ENCODE measurements at regions not wholly inside any gene's neighbourhood (a gene's known extent, or its start where the extent isn't known, plus 50 kb on each side); places are given as distances from the start of the nearest gene placed in this dataset.

DNA sequence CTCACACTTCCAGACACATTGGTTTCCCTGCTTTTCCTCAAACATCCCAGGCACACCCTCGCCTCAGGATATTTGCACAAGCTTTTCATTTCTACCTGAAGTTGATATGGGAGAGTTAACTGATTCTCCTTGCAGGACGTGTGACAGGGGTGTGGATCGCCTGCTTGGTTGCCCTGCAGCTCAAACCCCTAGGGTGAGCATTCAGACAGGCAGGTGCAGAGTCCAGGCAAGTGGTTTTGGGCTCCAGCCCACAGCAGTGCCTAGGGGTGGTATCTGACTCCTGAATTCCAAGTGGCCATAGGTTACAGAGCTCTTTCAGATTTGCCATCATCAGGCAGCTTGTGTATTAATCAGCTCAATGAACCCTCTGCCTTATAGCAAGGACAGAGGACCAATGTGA is 1104.2 kb upstream of the IGFBP7 start:
- H3K9me3 ChIP-seq, result peaks cover 0 to 4% (median 0%) of the 10 kb centered on the region in 8 donors
- no peak for TF ChIP-seq POLR2AphosphoS5 (IDR thresholded peaks at IDR 0.05)
- TF ChIP-seq, protein P1, sequence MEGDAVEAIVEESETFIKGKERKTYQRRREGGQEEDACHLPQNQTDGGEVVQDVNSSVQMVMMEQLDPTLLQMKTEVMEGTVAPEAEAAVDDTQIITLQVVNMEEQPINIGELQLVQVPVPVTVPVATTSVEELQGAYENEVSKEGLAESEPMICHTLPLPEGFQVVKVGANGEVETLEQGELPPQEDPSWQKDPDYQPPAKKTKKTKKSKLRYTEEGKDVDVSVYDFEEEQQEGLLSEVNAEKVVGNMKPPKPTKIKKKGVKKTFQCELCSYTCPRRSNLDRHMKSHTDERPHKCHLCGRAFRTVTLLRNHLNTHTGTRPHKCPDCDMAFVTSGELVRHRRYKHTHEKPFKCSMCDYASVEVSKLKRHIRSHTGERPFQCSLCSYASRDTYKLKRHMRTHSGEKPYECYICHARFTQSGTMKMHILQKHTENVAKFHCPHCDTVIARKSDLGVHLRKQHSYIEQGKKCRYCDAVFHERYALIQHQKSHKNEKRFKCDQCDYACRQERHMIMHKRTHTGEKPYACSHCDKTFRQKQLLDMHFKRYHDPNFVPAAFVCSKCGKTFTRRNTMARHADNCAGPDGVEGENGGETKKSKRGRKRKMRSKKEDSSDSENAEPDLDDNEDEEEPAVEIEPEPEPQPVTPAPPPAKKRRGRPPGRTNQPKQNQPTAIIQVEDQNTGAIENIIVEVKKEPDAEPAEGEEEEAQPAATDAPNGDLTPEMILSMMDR (IDR thresholded peaks at IDR 0.05 in 8 of 11, conservative IDR thresholded peaks at IDR 0.05 in 3 of 11), result no peak
- TF ChIP-seq POLR2A (IDR thresholded peaks at IDR 0.05), result no peak

DNA sequence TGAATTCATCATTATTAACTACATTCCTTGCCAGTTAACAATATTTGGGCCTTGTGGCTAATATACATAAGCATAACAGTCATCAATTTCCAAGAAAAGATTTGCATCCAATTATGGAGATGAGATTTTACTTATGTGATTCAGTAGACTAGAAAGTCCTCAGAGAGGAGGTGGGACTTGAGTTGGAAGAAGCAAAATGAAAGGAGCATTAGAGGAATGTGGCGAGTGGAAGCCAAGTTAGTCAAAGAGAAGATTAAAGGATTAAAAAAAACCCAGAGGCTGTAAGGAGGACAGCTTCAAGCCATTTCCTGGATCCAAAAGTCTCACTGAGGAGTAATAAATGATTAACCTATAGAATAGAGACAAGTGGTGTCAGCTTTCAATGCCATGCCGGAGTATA is 1099.4 kb upstream of the IGFBP7 start:
- H3K27ac ChIP-seq, result no peak overlapping the region
- no peak overlapping the region for H3K4me3 ChIP-seq
- intact Hi-C loops (cut with DNase I; ENCODE audit: low total_unique reads), result no loop called here
- no peaks in the 10 kb centered on the region for H3K36me3 ChIP-seq
- peaks cover 0 to 2% (median 0%) of the 10 kb centered on the region in 8 donors for H3K9me3 ChIP-seq
- 71 to 84% (median 81%) methylated on average over 2 of the region's 2 CpGs for WGBS, 5 donors
- TF ChIP-seq POLR2A (IDR thresholded peaks at IDR 0.05), result no peak
- TF ChIP-seq, protein P1 (IDR thresholded peaks at IDR 0.05 in 8 of 11, conservative IDR thresholded peaks at IDR 0.05 in 3 of 11), result no peak
- TF ChIP-seq POLR2AphosphoS5 (IDR thresholded peaks at IDR 0.05), result no peak
- no peaks in the 10 kb centered on the region for H3K4me1 ChIP-seq
- DNase-seq, result no peak
- no peaks in the 10 kb centered on the region for H3K27me3 ChIP-seq (replicated peaks in 1 of 7)

More for the DNA sequence above, 1104.2 kb upstream of the IGFBP7 start:
- no peak overlapping the region for H3K4me3 ChIP-seq
- no peaks in the 10 kb centered on the region for H3K27me3 ChIP-seq (replicated peaks in 1 of 7)
- no peak overlapping the region for H3K27ac ChIP-seq
- intact Hi-C loops (cut with DNase I; ENCODE audit: low total_unique reads), result no loop called here
- no peak for DNase-seq
- H3K4me1 ChIP-seq, result no peaks in the 10 kb centered on the region
- H3K36me3 ChIP-seq, result no peaks in the 10 kb centered on the region
- WGBS, 5 donors, result 47 to 64% (median 58%) methylated on average over 3 of the region's 3 CpGs

DNA sequence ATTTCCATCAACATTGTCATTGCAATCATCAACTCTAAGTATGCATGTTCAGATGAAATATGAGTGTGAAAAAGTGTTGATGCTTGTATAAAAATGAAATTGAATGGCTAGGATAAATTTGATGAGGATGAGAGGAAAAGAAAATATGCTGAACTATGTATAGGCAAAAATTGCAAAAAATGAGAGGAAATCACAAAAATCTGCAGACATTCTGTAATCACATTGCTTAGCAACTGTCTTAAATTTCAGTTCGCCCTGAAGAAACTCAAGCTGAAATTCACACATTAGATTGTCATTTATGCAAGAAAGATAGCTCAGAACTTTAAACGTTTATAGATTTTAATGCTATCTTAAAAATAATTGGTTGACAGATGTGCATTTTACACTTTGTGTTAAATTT is 1098.8 kb upstream of the IGFBP7 start:
- intact Hi-C loops (cut with DNase I; ENCODE audit: low total_unique reads), result no loop called here
- Histone ChIP-seq H3K4me3 (no peak overlapping the region), H3K4me1 (no peaks in the 10 kb centered on the region), H3K36me3 (no peaks in the 10 kb centered on the region), H3K27me3 (replicated peaks in 1 of 7) (no peaks in the 10 kb centered on the region), H3K27ac (no peak overlapping the region), H3K9me3 (peaks cover 0 to 2% (median 0%) of the 10 kb centered on the region in 8 donors)
- no peak for DNase-seq
- 75 to 88% (median 84%) methylated on average over 2 of the region's 2 CpGs for WGBS, 5 donors
- TF ChIP-seq, protein P1 (IDR thresholded peaks at IDR 0.05 in 8 of 11, conservative IDR thresholded peaks at IDR 0.05 in 3 of 11), result no peak

DNA sequence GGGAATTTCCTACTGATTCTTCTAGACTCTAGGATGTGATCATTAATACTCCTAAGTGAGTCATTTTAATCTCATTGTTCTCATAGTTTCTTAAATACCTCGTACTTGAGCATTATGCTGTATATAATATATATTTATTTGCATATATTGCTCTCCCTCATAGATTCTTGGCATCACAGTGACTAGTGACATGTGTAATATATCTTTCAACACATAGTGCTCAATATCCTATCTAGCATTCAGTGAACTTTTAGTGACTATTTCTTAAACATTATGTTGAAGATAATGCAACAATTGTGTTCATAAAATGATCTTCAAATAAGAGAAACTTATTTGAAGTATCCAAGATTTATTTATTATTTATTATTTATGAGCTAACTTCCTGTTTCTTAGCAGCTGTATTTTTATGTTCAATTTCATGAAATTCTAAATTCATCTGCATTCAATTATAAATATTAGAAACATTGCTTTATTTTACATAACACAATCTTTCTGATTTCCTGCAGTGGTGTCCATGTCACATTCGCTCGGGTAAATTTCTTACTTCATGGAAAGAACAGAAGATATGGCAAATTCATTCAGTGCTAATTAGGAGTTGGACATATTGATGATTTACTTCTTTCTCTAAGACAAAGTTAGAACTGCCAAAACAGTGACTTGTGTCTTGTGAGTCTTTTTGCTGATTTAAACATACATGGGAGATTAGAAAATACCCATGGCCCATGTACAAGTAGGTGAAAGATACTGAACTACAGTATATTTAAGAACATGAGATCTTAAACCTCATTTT is 1095.5 kb upstream of the IGFBP7 start:
- H3K36me3 ChIP-seq, result no peaks in the 10 kb centered on the region
- 78 to 86% (median 81%) methylated on average over 3 of the region's 3 CpGs for WGBS, 5 donors
- intact Hi-C loops (cut with DNase I; ENCODE audit: low total_unique reads), result no loop called here
- DNase-seq, result no peak
- TF ChIP-seq POLR2A (IDR thresholded peaks at IDR 0.05) (no peak), POLR2AphosphoS5 (IDR thresholded peaks at IDR 0.05) (no peak)
- TF ChIP-seq, protein P1 (IDR thresholded peaks at IDR 0.05 in 8 of 11, conservative IDR thresholded peaks at IDR 0.05 in 3 of 11), result no peak
- peaks cover 0 to 2% (median 0%) of the 10 kb centered on the region in 8 donors for H3K9me3 ChIP-seq
- no peaks in the 10 kb centered on the region for H3K4me1 ChIP-seq
- no peaks in the 10 kb centered on the region for H3K27me3 ChIP-seq (replicated peaks in 1 of 7)
- no peak overlapping the region for H3K27ac ChIP-seq
- no peak overlapping the region for H3K4me3 ChIP-seq

All from spleen (tissue), 11 donors.